A673 (cell line): ENCODE measurements at regions not wholly inside any gene's neighbourhood (a gene's known extent, or its start where the extent isn't known, plus 50 kb on each side); places are given as distances from the start of the nearest gene placed in this dataset.

Experiments
- CTCF ChIP-seq: fragments of 300-800, 200-600 bp; sonication (generic); conservative IDR thresholded peaks from 2 replicates; pipeline ENCODE4 v1.5.1; 2017; ENCODE audit warnings: low read depth, mild to moderate bottlenecking, antibody characterized with exemption, low read length, moderate library complexity, mixed read lengths
- EZH2 ChIP-seq: fragments of 200-600 bp; sonication (generic); IDR thresholded peaks from 2 replicates; pipeline ENCODE4 v1.6.1; 2017; ENCODE audit warnings: borderline replicate concordance, low read depth, mild to moderate bottlenecking, mixed read lengths, antibody characterized with exemption, low read length; ENCODE audit not compliant: poor library complexity, severe bottlenecking

- TF ChIP-seq CTCF (no peak), EZH2 (no peak)
Observed at GRCh38 chr21:35370671-35371070, 321.6 kb upstream of the RUNX1 start.
